CD4-positive, alpha-beta T cell (primary cell): ENCODE measurements at regions not wholly inside any gene's neighbourhood (a gene's known extent, or its start where the extent isn't known, plus 50 kb on each side); places are given as distances from the start of the nearest gene placed in this dataset.
"Not testable (repeated sequence)": the region's sequence is repeated elsewhere in the genome, so short reads cannot be mapped to it uniquely, and the experiment has no call there.

Source experiments
- ATAC-seq: fragments of 200-7000 bp; cut with Tn5 transposase; one replicate; pipeline ENCODE4 v1.10.0; 2022; ENCODE audit warnings: mild to moderate bottlenecking; ENCODE audit not compliant: poor library complexity
- CTCF ChIA-PET: fragments of 350-600 bp; sonication (Branson Sonifier 250); formaldehyde crosslinking; loops from one replicate; lab custom pipeline; 2021; ENCODE audit warnings: antibody characterized with exemption, inconsistent platforms; lab: Charles Lee
- POLR2A ChIA-PET: fragments of 350-600 bp; sonication (Branson Sonifier 250); formaldehyde crosslinking; loops from one replicate; lab custom pipeline; 2021; ENCODE audit warnings: antibody characterized with exemption, inconsistent platforms; lab: Charles Lee
- DNase-seq, 14 experiments: peaks; one replicate each; pipeline ENCODE4 v3.0.0-alpha.2; 2013 to 2020; ENCODE audit warnings: mixed read lengths in 2 of 14
- H3K27ac ChIP-seq, 2 donors: one replicate each; pipeline versions ENCODE4 v1.5.1 to v1.7.0; 2013; ENCODE audit warnings: low read length in 2 of 2, low read depth in 1 of 2, mild to moderate bottlenecking in 1 of 2
- H3K27me3 ChIP-seq, 2 experiments: 1 replicate in 1 of 2; 2 replicates in 1 of 2; pipeline versions ENCODE4 v1.6.1 to v1.7.0; 2013; ENCODE audit warnings: low read length in 2 of 2, control low read depth in 1 of 2, mild to moderate bottlenecking in 1 of 2, moderate library complexity in 1 of 2; ENCODE audit not compliant: insufficient read depth in 2 of 2, control insufficient read depth in 1 of 2
- H3K36me3 ChIP-seq: one replicate; pipeline ENCODE4 v1.6.1; 2013; ENCODE audit warnings: low read length, control low read depth; ENCODE audit not compliant: insufficient read depth
- H3K4me1 ChIP-seq: one replicate; pipeline ENCODE4 v1.6.1; 2013; ENCODE audit warnings: low read length, control low read depth; ENCODE audit not compliant: insufficient read depth
- H3K4me3 ChIP-seq: one replicate; pipeline ENCODE4 v1.5.1; 2013; ENCODE audit warnings: mild to moderate bottlenecking, low read length, moderate library complexity
- H3K9me3 ChIP-seq, 2 experiments: 1 replicate in 1 of 2; 2 replicates in 1 of 2; pipeline versions ENCODE4 v1.6.1 to v1.7.0; 2013; ENCODE audit warnings: low read length in 2 of 2, mild to moderate bottlenecking in 2 of 2, control low read depth in 1 of 2, moderate library complexity in 1 of 2; ENCODE audit not compliant: control insufficient read depth in 1 of 2, insufficient read depth in 1 of 2
- H3K27ac Mint-ChIP-seq: one replicate; pipeline ENCODE4 v1.8.0; 2020; ENCODE audit warnings: mixed read lengths
- H3K27me3 Mint-ChIP-seq: one replicate; pipeline ENCODE4 v1.8.0; 2021; ENCODE audit warnings: mixed read lengths
- H3K36me3 Mint-ChIP-seq: one replicate; pipeline ENCODE4 v1.8.0; 2021; ENCODE audit warnings: low read depth, mixed read lengths
- H3K4me1 Mint-ChIP-seq: one replicate; pipeline ENCODE4 v1.8.0; 2021; ENCODE audit warnings: low read depth, mixed read lengths
- H3K4me3 Mint-ChIP-seq: one replicate; pipeline ENCODE4 v1.8.0; 2020; ENCODE audit warnings: mild to moderate bottlenecking, mixed read lengths
- H3K9me3 Mint-ChIP-seq: one replicate; pipeline ENCODE4 v1.8.0; 2020; ENCODE audit warnings: mixed read lengths
- intact Hi-C, 2 experiments: fragments of 100-400 bp; cut with DNase I in 1 of 2; cut with micrococcal nuclease in 1 of 2; formaldehyde crosslinking; loops; one replicate each; pipeline versions ENCODE4 v1.15.1 to v1.9.0; 2023 to 2025; cut with DNase I, micrococcal nuclease

DNA sequence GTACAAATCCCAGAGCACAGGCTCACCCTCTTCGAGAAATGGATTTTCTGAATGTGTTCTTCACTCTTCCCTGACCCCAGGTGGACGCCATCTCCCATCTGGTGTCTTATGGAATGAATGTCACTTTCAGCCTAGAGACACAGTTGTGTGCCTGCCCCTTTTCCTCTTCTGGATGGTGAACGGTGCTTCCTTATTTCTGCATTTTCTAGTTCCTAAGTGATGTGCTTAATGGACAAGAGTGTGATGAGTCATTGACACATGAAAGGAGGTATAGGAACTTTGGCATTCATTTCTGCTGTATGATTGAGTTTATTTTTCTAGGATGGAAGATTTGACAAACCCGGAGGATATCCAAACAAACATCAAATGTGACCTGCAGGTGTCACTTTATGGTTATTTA is 114.9 kb upstream of the PTPN20 start:
- intact Hi-C loops, H3K27ac ChIP-seq, H3K4me3 ChIP-seq, H3K9me3 ChIP-seq, ATAC-seq, H3K9me3 Mint-ChIP-seq, H3K4me3 Mint-ChIP-seq, CTCF ChIA-PET, H3K4me1 Mint-ChIP-seq, H3K27ac Mint-ChIP-seq, DNase-seq, H3K27me3 Mint-ChIP-seq, H3K27me3 ChIP-seq, H3K4me1 ChIP-seq, POLR2A ChIA-PET, H3K36me3 ChIP-seq: not testable (repeated sequence)
- H3K36me3 Mint-ChIP-seq, result peaks cover 15% of the 10 kb centered on the region

DNA sequence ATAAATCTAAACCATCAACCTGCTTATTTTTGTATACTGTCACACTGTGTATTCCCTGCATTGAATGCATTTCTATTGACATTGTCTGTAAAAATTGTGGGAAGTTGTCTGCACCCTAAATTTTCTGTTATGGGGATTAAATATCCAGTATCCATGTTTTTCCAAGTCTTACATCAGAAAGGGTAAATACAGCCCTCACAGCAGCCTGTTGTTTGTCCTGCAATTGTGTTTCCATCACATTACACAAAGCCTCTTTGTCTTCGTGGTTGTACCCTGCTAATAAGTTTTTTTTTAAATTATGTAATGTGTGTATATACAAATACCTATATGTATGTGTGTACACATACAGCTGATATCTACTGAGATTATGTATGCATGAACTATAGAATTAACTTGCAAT is 109.2 kb upstream of the PTPN20 start:
- not testable (repeated sequence) for DNase-seq, H3K27ac Mint-ChIP-seq, ATAC-seq

DNA sequence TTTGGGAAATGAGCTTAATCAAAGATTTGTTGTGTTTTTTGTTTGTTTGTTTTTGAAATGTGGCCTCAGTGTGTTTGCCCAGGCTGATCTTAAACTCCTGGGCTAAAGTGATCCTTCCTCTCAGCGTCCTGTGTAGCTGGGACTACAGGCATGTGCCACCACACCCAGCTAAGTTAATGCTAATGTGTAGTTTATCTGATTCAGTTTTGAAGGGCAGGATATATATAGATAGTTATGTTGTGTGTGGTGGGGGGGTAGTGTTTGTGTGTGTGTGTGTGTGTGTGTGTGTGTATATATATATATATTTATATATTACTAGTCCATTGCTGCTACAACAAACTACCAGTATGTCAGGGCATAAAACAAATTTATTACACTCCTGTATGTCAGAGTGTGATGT is 108.1 kb upstream of the PTPN20 start:
- H3K4me1 Mint-ChIP-seq, H3K36me3 ChIP-seq, H3K9me3 ChIP-seq, H3K4me1 ChIP-seq, H3K27me3 ChIP-seq, DNase-seq, POLR2A ChIA-PET, H3K27ac Mint-ChIP-seq, H3K27ac ChIP-seq, ATAC-seq, intact Hi-C loops, H3K27me3 Mint-ChIP-seq, H3K9me3 Mint-ChIP-seq, H3K4me3 Mint-ChIP-seq, H3K4me3 ChIP-seq, CTCF ChIA-PET: not testable (repeated sequence)
- H3K36me3 Mint-ChIP-seq, result peaks cover 15% of the 10 kb centered on the region

More for the DNA sequence above, 109.2 kb upstream of the PTPN20 start:
- H3K27me3 ChIP-seq, intact Hi-C loops, H3K9me3 ChIP-seq, H3K4me3 Mint-ChIP-seq, H3K27me3 Mint-ChIP-seq, H3K4me1 ChIP-seq, H3K36me3 ChIP-seq, H3K4me1 Mint-ChIP-seq, H3K27ac ChIP-seq, H3K4me3 ChIP-seq, POLR2A ChIA-PET, CTCF ChIA-PET, H3K9me3 Mint-ChIP-seq: not testable (repeated sequence)
- peaks cover 15% of the 10 kb centered on the region for H3K36me3 Mint-ChIP-seq

DNA sequence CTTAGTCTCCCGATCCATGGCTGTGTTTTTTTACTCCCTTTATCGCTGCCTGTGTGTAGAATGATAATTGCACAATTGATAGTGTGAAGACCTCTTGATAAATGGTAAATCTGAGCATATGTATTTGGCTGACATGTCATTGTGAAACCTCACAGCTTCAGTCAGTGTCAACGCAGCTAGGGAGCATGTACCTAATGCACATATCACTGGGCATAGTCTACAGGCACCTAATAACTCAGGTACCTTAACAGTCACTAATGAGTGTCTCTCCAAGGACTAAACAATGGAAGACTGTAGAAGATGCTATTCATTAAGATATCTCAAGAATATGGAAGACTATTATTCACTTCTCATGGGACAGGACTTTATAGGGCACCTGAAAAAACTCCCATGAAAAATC is 101.0 kb upstream of the PTPN20 start:
- CTCF ChIA-PET, H3K9me3 Mint-ChIP-seq, POLR2A ChIA-PET, H3K4me3 ChIP-seq, H3K36me3 ChIP-seq, H3K27ac Mint-ChIP-seq, H3K4me1 Mint-ChIP-seq, H3K9me3 ChIP-seq, intact Hi-C loops, H3K27me3 Mint-ChIP-seq, DNase-seq, H3K27me3 ChIP-seq, H3K4me1 ChIP-seq, H3K36me3 Mint-ChIP-seq, H3K27ac ChIP-seq, ATAC-seq, H3K4me3 Mint-ChIP-seq: not testable (repeated sequence)

DNA sequence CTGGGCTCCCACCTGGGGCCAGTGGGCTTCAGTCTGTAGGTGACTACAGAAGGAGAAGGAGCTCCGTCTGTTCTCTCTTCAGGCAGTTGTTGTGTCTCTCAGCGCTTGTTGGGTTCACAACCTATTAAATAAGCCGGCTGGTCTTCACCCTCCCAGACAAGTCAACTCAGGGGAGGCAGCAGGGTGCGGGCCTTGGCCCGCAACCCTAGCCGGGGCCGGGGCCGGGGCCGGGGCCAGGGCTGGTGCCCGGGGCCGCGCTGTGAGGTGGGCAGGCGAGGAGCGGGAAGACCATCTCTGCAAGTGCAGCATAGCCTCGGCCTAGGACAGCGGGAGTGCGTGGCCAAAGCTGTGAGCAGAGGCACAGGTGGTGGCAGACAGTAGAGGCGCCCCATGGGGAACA is 95.1 kb upstream of the PTPN20 start:
- H3K4me3 Mint-ChIP-seq, H3K4me1 Mint-ChIP-seq, H3K9me3 Mint-ChIP-seq, H3K4me1 ChIP-seq, H3K27ac Mint-ChIP-seq, H3K27ac ChIP-seq, ATAC-seq, intact Hi-C loops, H3K36me3 ChIP-seq, POLR2A ChIA-PET, H3K9me3 ChIP-seq, H3K27me3 ChIP-seq, H3K27me3 Mint-ChIP-seq, CTCF ChIA-PET, DNase-seq, H3K4me3 ChIP-seq, H3K36me3 Mint-ChIP-seq: not testable (repeated sequence)

DNA sequence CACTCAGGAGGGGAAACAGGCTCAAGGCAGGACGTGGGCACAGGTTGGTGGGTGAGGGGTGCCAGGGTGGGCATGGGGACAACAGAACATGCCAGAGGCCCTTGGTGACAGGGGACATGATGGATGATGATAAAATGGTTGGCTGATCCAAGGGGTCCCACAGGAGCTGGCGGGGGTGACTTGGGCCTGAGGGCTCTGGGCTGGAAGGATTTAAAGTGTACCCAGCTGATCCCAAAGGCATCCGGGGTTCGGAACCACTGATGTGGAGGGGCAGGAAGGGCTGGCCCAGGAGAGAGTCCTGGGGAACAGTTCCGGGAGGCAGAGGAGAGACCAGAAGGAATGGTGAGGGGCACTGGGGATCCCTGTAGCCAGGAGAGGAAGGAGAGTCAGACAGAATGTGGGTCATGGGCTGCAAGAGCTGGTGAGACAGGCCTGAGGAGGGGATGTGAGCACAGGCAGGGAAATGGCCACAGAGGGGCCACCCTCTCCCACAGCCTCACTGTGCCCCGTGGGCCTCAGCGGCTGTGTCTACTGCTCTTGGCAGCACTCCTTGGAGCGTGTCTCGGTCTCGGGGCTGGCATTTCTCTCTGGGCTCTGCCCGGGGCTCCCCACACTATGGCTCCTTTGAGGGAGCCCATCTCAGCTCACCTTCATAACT is 70.7 kb upstream of the PTPN20 start:
- ATAC-seq, POLR2A ChIA-PET, H3K27ac Mint-ChIP-seq, H3K4me3 Mint-ChIP-seq, H3K36me3 ChIP-seq, H3K27me3 Mint-ChIP-seq, H3K9me3 Mint-ChIP-seq, H3K4me1 ChIP-seq, H3K4me3 ChIP-seq, H3K9me3 ChIP-seq, H3K27me3 ChIP-seq, intact Hi-C loops, CTCF ChIA-PET, H3K27ac ChIP-seq, H3K4me1 Mint-ChIP-seq, H3K36me3 Mint-ChIP-seq: not testable (repeated sequence)
- DNase-seq, result peak in 1 of 14 experiments; percentile 1

DNA sequence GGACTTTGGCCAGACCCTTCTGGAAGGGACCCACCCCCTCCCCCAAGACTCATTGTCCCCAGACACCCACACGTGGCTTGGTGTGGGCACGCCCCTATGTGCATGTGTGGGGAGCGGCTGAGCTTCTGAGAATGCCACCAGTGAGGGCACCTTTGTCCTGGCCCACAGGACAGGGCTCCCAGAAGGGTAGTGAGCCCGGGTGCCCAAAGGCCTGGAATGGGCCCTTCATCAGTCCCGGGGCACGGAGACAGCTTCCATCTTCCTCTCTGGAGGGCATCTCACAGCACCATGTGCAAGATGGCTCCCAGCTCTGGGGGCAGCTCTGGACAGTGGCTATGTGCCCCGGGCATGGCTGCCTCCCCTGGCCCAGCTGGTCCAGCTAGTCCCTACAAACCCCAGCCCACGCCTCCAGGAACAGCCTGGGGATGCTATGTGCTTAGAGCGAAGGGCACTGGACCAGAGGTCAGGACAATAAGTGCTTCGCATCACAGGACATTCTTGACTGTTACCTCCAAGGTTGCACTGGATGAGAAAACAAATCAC is 70.1 kb upstream of the PTPN20 start:
- CTCF ChIA-PET, H3K36me3 ChIP-seq, ATAC-seq, H3K27ac ChIP-seq, H3K4me3 ChIP-seq, H3K27me3 ChIP-seq, H3K9me3 ChIP-seq, DNase-seq, H3K9me3 Mint-ChIP-seq, H3K4me1 ChIP-seq, H3K36me3 Mint-ChIP-seq, H3K4me3 Mint-ChIP-seq, H3K4me1 Mint-ChIP-seq, intact Hi-C loops, H3K27ac Mint-ChIP-seq, POLR2A ChIA-PET, H3K27me3 Mint-ChIP-seq: not testable (repeated sequence)
